ENCODE measurements at regions not wholly inside any gene's neighbourhood (a gene's known extent, or its start where the extent isn't known, plus 50 kb on each side); places are given as distances from the start of the nearest gene placed in this dataset.

GRCh38 chr6:151681433-151682059 is 125.9 kb upstream of the ESR1 start:
- Histone ChIP-seq H3K27ac (ENCODE audit: low read depth, low read length) (no peak overlapping the region), H3K14ac (ENCODE audit: low read length) (no peak overlapping the region), H4K8ac (ENCODE audit: low read depth, low read length) (no peak overlapping the region), H3K4ac (ENCODE audit: low read depth, low read length) (no peak overlapping the region), H3K4me2 (ENCODE audit: low read length) (no peak overlapping the region), H3K9me3 (ENCODE audit: insufficient read depth, low read depth, low read length) (no peaks in the 10 kb centered on the region), H3K27me3 (ENCODE audit: insufficient read depth, low read length) (no peaks in the 10 kb centered on the region), H2BK12ac (ENCODE audit: low read length) (no peak overlapping the region), H4K12ac (ENCODE audit: low read depth, low read length) (no peak overlapping the region), H2BK5ac (ENCODE audit: low read depth, low read length, poor library complexity) (no peak overlapping the region), H3K36me3 (ENCODE audit: control insufficient read depth in 1 of 2, insufficient read depth in 2 of 2, low read length in 2 of 2) (no peaks in the 10 kb centered on the region), H3K4me3 (ENCODE audit: low read depth, low read length) (no peak overlapping the region), H2AK5ac (ENCODE audit: low read length) (no peak overlapping the region), H3K18ac (ENCODE audit: low read length) (no peak overlapping the region), H4K91ac (ENCODE audit: low read depth, low read length) (no peak overlapping the region), H3K79me1 (ENCODE audit: low read length) (no peaks in the 10 kb centered on the region), H3K9ac (ENCODE audit: low read length) (no peak overlapping the region), H3K4me1 (ENCODE audit: control insufficient read depth in 1 of 2, insufficient read depth in 2 of 2, low read length in 2 of 2) (no peaks in the 10 kb centered on the region), H2BK120ac (ENCODE audit: insufficient read depth, low read length, poor library complexity) (no peak overlapping the region), H3K23ac (ENCODE audit: low read length) (no peak overlapping the region), H2AFZ (ENCODE audit: insufficient read depth, low read length, poor library complexity) (no peak overlapping the region), H3K79me2 (ENCODE audit: control insufficient read depth, insufficient read depth, low read length, poor library complexity) (no peaks in the 10 kb centered on the region)
- no peak for DNase-seq
- no CpG with 5 or more reads among the region's 23 CpGs for WGBS (ENCODE audit: extremely low coverage, insufficient coverage, insufficient read length)

- Histone ChIP-seq H2AFZ (ENCODE audit: insufficient read depth, low read length, poor library complexity) (no peak overlapping the region), H4K8ac (ENCODE audit: low read depth, low read length) (no peak overlapping the region), H3K4ac (ENCODE audit: low read depth, low read length) (no peak overlapping the region), H3K14ac (ENCODE audit: low read length) (no peak overlapping the region), H4K12ac (ENCODE audit: low read depth, low read length) (no peak overlapping the region), H2BK5ac (ENCODE audit: low read depth, low read length, poor library complexity) (no peak overlapping the region), H3K9me3 (ENCODE audit: insufficient read depth, low read depth, low read length) (no peaks in the 10 kb centered on the region), H2AK5ac (ENCODE audit: low read length) (no peak overlapping the region), H3K27me3 (ENCODE audit: insufficient read depth, low read length) (no peaks in the 10 kb centered on the region), H2BK12ac (ENCODE audit: low read length) (no peak overlapping the region), H3K4me2 (ENCODE audit: low read length) (no peak overlapping the region), H3K36me3 (ENCODE audit: control insufficient read depth in 1 of 2, insufficient read depth in 2 of 2, low read length in 2 of 2) (no peaks in the 10 kb centered on the region), H3K9ac (ENCODE audit: low read length) (no peak overlapping the region), H4K91ac (ENCODE audit: low read depth, low read length) (no peak overlapping the region), H3K23ac (ENCODE audit: low read length) (no peak overlapping the region), H3K27ac (ENCODE audit: low read depth, low read length) (no peak overlapping the region), H3K79me1 (ENCODE audit: low read length) (no peaks in the 10 kb centered on the region), H3K18ac (ENCODE audit: low read length) (no peak overlapping the region), H3K79me2 (ENCODE audit: control insufficient read depth, insufficient read depth, low read length, poor library complexity) (no peaks in the 10 kb centered on the region), H2BK120ac (ENCODE audit: insufficient read depth, low read length, poor library complexity) (no peak overlapping the region), H3K4me1 (ENCODE audit: control insufficient read depth in 1 of 2, insufficient read depth in 2 of 2, low read length in 2 of 2) (no peaks in the 10 kb centered on the region), H3K4me3 (ENCODE audit: low read depth, low read length) (no peak overlapping the region)
- no CpG with 5 or more reads among the region's 3 CpGs for WGBS (ENCODE audit: extremely low coverage, insufficient coverage, insufficient read length)
- DNase-seq, result no peak
Observed at GRCh38 chr6:151682251-151682650, 125.2 kb upstream of the ESR1 start.

GRCh38 chr6:151682922-151683321 is 124.6 kb upstream of the ESR1 start:
- Histone ChIP-seq H3K27me3 (ENCODE audit: insufficient read depth, low read length) (no peaks in the 10 kb centered on the region), H3K36me3 (ENCODE audit: control insufficient read depth in 1 of 2, insufficient read depth in 2 of 2, low read length in 2 of 2) (no peaks in the 10 kb centered on the region), H2BK12ac (ENCODE audit: low read length) (no peak overlapping the region), H2BK5ac (ENCODE audit: low read depth, low read length, poor library complexity) (no peak overlapping the region), H3K9me3 (ENCODE audit: insufficient read depth, low read depth, low read length) (no peaks in the 10 kb centered on the region), H2AFZ (ENCODE audit: insufficient read depth, low read length, poor library complexity) (no peak overlapping the region), H3K4me3 (ENCODE audit: low read depth, low read length) (no peak overlapping the region), H3K18ac (ENCODE audit: low read length) (no peak overlapping the region), H3K4me1 (ENCODE audit: control insufficient read depth in 1 of 2, insufficient read depth in 2 of 2, low read length in 2 of 2) (no peaks in the 10 kb centered on the region), H3K4me2 (ENCODE audit: low read length) (no peak overlapping the region), H3K4ac (ENCODE audit: low read depth, low read length) (no peak overlapping the region), H2AK5ac (ENCODE audit: low read length) (no peak overlapping the region), H4K12ac (ENCODE audit: low read depth, low read length) (no peak overlapping the region), H3K79me2 (ENCODE audit: control insufficient read depth, insufficient read depth, low read length, poor library complexity) (no peaks in the 10 kb centered on the region), H3K14ac (ENCODE audit: low read length) (no peak overlapping the region), H4K91ac (ENCODE audit: low read depth, low read length) (no peak overlapping the region), H2BK120ac (ENCODE audit: insufficient read depth, low read length, poor library complexity) (no peak overlapping the region), H3K79me1 (ENCODE audit: low read length) (no peaks in the 10 kb centered on the region), H3K23ac (ENCODE audit: low read length) (no peak overlapping the region), H3K27ac (ENCODE audit: low read depth, low read length) (no peak overlapping the region), H4K8ac (ENCODE audit: low read depth, low read length) (no peak overlapping the region), H3K9ac (ENCODE audit: low read length) (no peak overlapping the region)
- DNase-seq, result no peak
- WGBS (ENCODE audit: extremely low coverage, insufficient coverage, insufficient read length), result no CpG with 5 or more reads among the region's 3 CpGs

DNA sequence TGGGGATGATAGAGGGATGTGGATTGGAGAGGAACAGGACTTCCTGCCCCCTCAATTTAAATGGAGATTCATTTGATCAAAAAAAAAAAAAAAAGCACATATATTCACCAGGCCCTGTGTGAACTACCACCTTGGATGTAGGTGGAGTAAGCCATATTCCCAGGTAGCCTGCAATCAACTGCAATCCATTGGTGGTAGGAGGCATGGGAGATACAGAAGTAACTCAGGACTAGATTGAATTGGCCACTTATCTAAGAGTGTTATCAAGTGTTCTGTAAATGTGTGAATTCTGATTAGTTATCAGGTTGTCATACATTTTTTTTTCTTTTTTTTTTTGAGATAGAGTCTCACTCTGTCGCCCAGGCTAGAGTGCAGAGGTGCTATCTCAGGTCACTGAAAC is 124.1 kb upstream of the ESR1 start:
- Histone ChIP-seq H3K23ac (ENCODE audit: low read length) (no peak overlapping the region), H3K18ac (ENCODE audit: low read length) (no peak overlapping the region), H3K27ac (ENCODE audit: low read depth, low read length) (no peak overlapping the region), H3K4me1 (ENCODE audit: control insufficient read depth in 1 of 2, insufficient read depth in 2 of 2, low read length in 2 of 2) (no peaks in the 10 kb centered on the region), H2AK5ac (ENCODE audit: low read length) (no peak overlapping the region), H4K91ac (ENCODE audit: low read depth, low read length) (no peak overlapping the region), H3K79me1 (ENCODE audit: low read length) (no peaks in the 10 kb centered on the region), H3K4ac (ENCODE audit: low read depth, low read length) (no peak overlapping the region), H3K9ac (ENCODE audit: low read length) (no peak overlapping the region), H4K12ac (ENCODE audit: low read depth, low read length) (no peak overlapping the region), H3K4me3 (ENCODE audit: low read depth, low read length) (no peak overlapping the region), H3K9me3 (ENCODE audit: insufficient read depth, low read depth, low read length) (no peaks in the 10 kb centered on the region), H3K79me2 (ENCODE audit: control insufficient read depth, insufficient read depth, low read length, poor library complexity) (no peaks in the 10 kb centered on the region), H2BK120ac (ENCODE audit: insufficient read depth, low read length, poor library complexity) (no peak overlapping the region), H2BK5ac (ENCODE audit: low read depth, low read length, poor library complexity) (no peak overlapping the region), H3K14ac (ENCODE audit: low read length) (no peak overlapping the region), H4K8ac (ENCODE audit: low read depth, low read length) (no peak overlapping the region), H3K4me2 (ENCODE audit: low read length) (no peak overlapping the region), H3K36me3 (ENCODE audit: control insufficient read depth in 1 of 2, insufficient read depth in 2 of 2, low read length in 2 of 2) (no peaks in the 10 kb centered on the region), H2AFZ (ENCODE audit: insufficient read depth, low read length, poor library complexity) (no peak overlapping the region), H2BK12ac (ENCODE audit: low read length) (no peak overlapping the region), H3K27me3 (ENCODE audit: insufficient read depth, low read length) (no peaks in the 10 kb centered on the region)
- DNase-seq, result no peak
- WGBS (ENCODE audit: extremely low coverage, insufficient coverage, insufficient read length), result no CpG with 5 or more reads among the region's 1 CpG
